PC-3 (cell line): ENCODE measurements at regions not wholly inside any gene's neighbourhood (a gene's known extent, or its start where the extent isn't known, plus 50 kb on each side); places are given as distances from the start of the nearest gene placed in this dataset.

Source experiments
- ATAC-seq: fragments of 200-7000 bp; cut with Tn5 transposase; 2 replicates; pipeline ENCODE4 v1.9.1; 2020; ENCODE audit warnings: mild to moderate bottlenecking, moderate library complexity
- BruUV-seq: library from RNA; stranded (reverse); fragments of 400-500 nt; replicated peaks from 2 replicates; lab custom pipeline; 2021; lab: Mats Ljungman, UMichigan
- CTCF ChIA-PET: fragments of 300-600 bp; sonication (Branson Sonifier 250); formaldehyde crosslinking; loops from one replicate; lab custom pipeline; 2022; ENCODE audit warnings: antibody characterized with exemption; lab: Charles Lee
- POLR2A ChIA-PET: fragments of 300-600 bp; sonication (Branson Sonifier 250); formaldehyde crosslinking; loops from one replicate; lab custom pipeline; 2022; ENCODE audit warnings: antibody characterized with exemption; ENCODE audit not compliant: unreplicated experiment; lab: Charles Lee
- DNase-seq: peaks from one replicate; pipeline ENCODE4 v3.0.0-alpha.2; 2015
- H2AFZ ChIP-seq: fragments of 300-600 bp; sonication (generic); 2 replicates; pipeline ENCODE4 v1.6.0; 2016; ENCODE audit warnings: antibody characterized with exemption, low read length
- H3F3A ChIP-seq: fragments of 300-600 bp; sonication (generic); one replicate; pipeline ENCODE4 v1.6.0; 2017; ENCODE audit warnings: antibody characterized with exemption, low read length, control low read depth, mild to moderate bottlenecking; ENCODE audit not compliant: unreplicated experiment
- H3K27ac ChIP-seq: fragments of 300-600 bp; sonication (generic); 2 replicates; pipeline ENCODE4 v1.5.1; 2016; ENCODE audit warnings: mild to moderate bottlenecking, low read length
- H3K27me3 ChIP-seq: fragments of 300-600 bp; sonication (generic); 2 replicates; pipeline ENCODE4 v1.6.1; 2016; ENCODE audit warnings: low read length, mixed read lengths
- H3K36me3 ChIP-seq: fragments of 300-600 bp; sonication (generic); 2 replicates; pipeline ENCODE4 v1.6.1; 2016; ENCODE audit warnings: low read depth, mixed run types, low read length, mixed read lengths
- H3K4me1 ChIP-seq: fragments of 300-600 bp; sonication (generic); 2 replicates; pipeline ENCODE4 v1.5.1; 2016; ENCODE audit warnings: low read length; ENCODE audit not compliant: insufficient read depth
- H3K4me2 ChIP-seq: fragments of 300-600 bp; sonication (generic); 2 replicates; pipeline ENCODE4 v1.6.0; 2016; ENCODE audit warnings: low read length
- H3K4me3 ChIP-seq: fragments of 300-600 bp; sonication (generic); 2 replicates; pipeline ENCODE4 v1.5.1; 2016; ENCODE audit warnings: mild to moderate bottlenecking, low read length, mixed read lengths
- H3K79me2 ChIP-seq: fragments of 300-600 bp; sonication (generic); 2 replicates; pipeline ENCODE4 v1.6.1; 2017; ENCODE audit warnings: low read length, mixed read lengths
- H3K9ac ChIP-seq: fragments of 300-600 bp; sonication (generic); 2 replicates; pipeline ENCODE4 v1.6.0; 2016; ENCODE audit warnings: mild to moderate bottlenecking, low read length
- H3K9me2 ChIP-seq: fragments of 300-600 bp; sonication (generic); replicated peaks from 2 replicates; pipeline ENCODE4 v1.6.1; 2016; ENCODE audit warnings: mixed run types, low read length, mixed read lengths
- H3K9me3 ChIP-seq: fragments of 300-600 bp; sonication (generic); 2 replicates; pipeline ENCODE4 v1.6.1; 2016; ENCODE audit warnings: low read length, mixed read lengths
- H4K20me1 ChIP-seq: fragments of 300-600 bp; sonication (generic); 2 replicates; pipeline ENCODE4 v1.6.1; 2016; ENCODE audit warnings: low read length, mixed read lengths
- EZH2 ChIP-seq: fragments of 300-600 bp; sonication (generic); IDR thresholded peaks from one replicate; pipeline ENCODE4 v1.6.1; 2017; ENCODE audit warnings: antibody characterized with exemption, mild to moderate bottlenecking, low read length; ENCODE audit not compliant: unreplicated experiment
- EZH2phosphoT487 ChIP-seq: fragments of 300-600 bp; sonication (generic); IDR thresholded peaks from 2 replicates; pipeline ENCODE4 v1.6.1; 2018; ENCODE audit warnings: mild to moderate bottlenecking, antibody characterized with exemption, low read length, borderline replicate concordance
- intact Hi-C: fragments of 100-400 bp; cut with micrococcal nuclease; formaldehyde crosslinking; loops from 2 replicates; pipeline ENCODE4 v1.9.0; 2023
- TF ChIP-seq, protein P1 (sequence below): fragments of 300-600 bp; sonication (generic); conservative IDR thresholded peaks from 2 replicates; pipeline ENCODE4 v1.5.1; 2017; ENCODE audit warnings: antibody characterized with exemption, low read depth, mild to moderate bottlenecking, low read length

GRCh38 chr3:72318504-72319193 is 529.6 kb downstream of the SHQ1 start:
- TF ChIP-seq, protein P1, sequence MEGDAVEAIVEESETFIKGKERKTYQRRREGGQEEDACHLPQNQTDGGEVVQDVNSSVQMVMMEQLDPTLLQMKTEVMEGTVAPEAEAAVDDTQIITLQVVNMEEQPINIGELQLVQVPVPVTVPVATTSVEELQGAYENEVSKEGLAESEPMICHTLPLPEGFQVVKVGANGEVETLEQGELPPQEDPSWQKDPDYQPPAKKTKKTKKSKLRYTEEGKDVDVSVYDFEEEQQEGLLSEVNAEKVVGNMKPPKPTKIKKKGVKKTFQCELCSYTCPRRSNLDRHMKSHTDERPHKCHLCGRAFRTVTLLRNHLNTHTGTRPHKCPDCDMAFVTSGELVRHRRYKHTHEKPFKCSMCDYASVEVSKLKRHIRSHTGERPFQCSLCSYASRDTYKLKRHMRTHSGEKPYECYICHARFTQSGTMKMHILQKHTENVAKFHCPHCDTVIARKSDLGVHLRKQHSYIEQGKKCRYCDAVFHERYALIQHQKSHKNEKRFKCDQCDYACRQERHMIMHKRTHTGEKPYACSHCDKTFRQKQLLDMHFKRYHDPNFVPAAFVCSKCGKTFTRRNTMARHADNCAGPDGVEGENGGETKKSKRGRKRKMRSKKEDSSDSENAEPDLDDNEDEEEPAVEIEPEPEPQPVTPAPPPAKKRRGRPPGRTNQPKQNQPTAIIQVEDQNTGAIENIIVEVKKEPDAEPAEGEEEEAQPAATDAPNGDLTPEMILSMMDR = no peak
- TF ChIP-seq EZH2phosphoT487 (no peak), EZH2 (no peak)
- DNase-seq (peak; percentile 31), ATAC-seq (peak; percentile 78)
- Histone ChIP-seq H3K27ac (no peak overlapping the region), H3K9me2 (no peaks in the 10 kb centered on the region), H3F3A (no peaks in the 10 kb centered on the region), H3K4me2 (no peak overlapping the region), H2AFZ (peak overlapping the region; percentile 70), H3K9me3 (no peaks in the 10 kb centered on the region), H3K4me3 (no peak overlapping the region), H3K9ac (no peak overlapping the region), H3K4me1 (0 out of 2 replicates have a peak, but pooled peaks cover 7% of the 10 kb centered on the region), H3K27me3 (no peaks in the 10 kb centered on the region), H3K36me3 (no peaks in the 10 kb centered on the region), H4K20me1 (no peaks in the 10 kb centered on the region), H3K79me2 (no peaks in the 10 kb centered on the region)
- ChIA-PET CTCF (no interaction called here), POLR2A (no interaction called here)
- intact Hi-C loops = no loop called here
- BruUV-seq = no TSS peak

DNA sequence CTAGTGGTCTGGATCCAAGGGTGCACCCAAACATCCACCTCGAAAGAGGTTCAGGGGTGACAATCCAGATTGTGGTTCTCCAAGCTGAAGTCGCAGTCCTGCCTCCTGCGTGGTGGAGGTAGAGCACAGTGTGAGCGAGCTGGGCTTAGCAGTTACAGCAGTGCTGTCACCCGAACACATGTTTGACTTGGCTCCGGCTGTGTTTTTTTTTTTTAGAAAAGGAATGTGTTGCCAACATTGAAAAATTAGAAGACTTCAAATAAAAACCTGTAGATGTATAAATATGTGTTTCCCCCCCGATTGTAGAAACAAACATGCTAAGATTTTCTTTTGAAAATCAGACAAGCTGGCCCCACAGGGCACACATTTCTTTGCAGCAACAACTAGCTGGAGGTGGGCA is 530.8 kb downstream of the SHQ1 start:
- no peak for DNase-seq
- no peaks in the 10 kb centered on the region for H3K9me2 ChIP-seq
- CTCF ChIA-PET = no interaction called here
- H3K4me2 ChIP-seq = no peak overlapping the region
- BruUV-seq = no TSS peak
- H3K4me1 ChIP-seq = 0 out of 2 replicates have a peak, but pooled peaks cover 7% of the 10 kb centered on the region
- no peak overlapping the region for H3K4me3 ChIP-seq
- H3K79me2 ChIP-seq = no peaks in the 10 kb centered on the region
- no peaks in the 10 kb centered on the region for H3K9me3 ChIP-seq
- intact Hi-C loops = no loop called here
- H3K27ac ChIP-seq = no peak overlapping the region
- POLR2A ChIA-PET = no interaction called here
- TF ChIP-seq EZH2phosphoT487 (no peak), EZH2 (no peak)
- TF ChIP-seq, protein P1 = no peak
- no peaks in the 10 kb centered on the region for H3K27me3 ChIP-seq
- ATAC-seq = peak; percentile 49
- H3K9ac ChIP-seq = no peak overlapping the region
- H4K20me1 ChIP-seq = no peaks in the 10 kb centered on the region
- H3K36me3 ChIP-seq = no peaks in the 10 kb centered on the region
- H2AFZ ChIP-seq = no peak overlapping the region
- no peaks in the 10 kb centered on the region for H3F3A ChIP-seq
